SKM-1 treated with dmso at 0.1 percent for 144 hours (cell line): ENCODE measurements at regions not wholly inside any gene's neighbourhood (a gene's known extent, or its start where the extent isn't known, plus 50 kb on each side); places are given as distances from the start of the nearest gene placed in this dataset.
"Not testable (repeated sequence)": the region's sequence is repeated elsewhere in the genome, so short reads cannot be mapped to it uniquely, and the experiment has no call there.

Experiments
- DNase-seq: peaks from one replicate; lab custom pipeline; 2025; ENCODE audit not compliant: unreplicated experiment; lab: John Stamatoyannopoulos, UW

- no peak for DNase-seq
Observed at GRCh38 chr6:132058975-132059374, 107.8 kb upstream of the CCN2 start.

- DNase-seq = no peak
Observed at GRCh38 chr6:132054525-132054924, 103.4 kb upstream of the CCN2 start.

GRCh38 chr6:132053511-132053910, 102.3 kb upstream of the CCN2 start:
- no peak for DNase-seq

- no peak for DNase-seq
Observed at GRCh38 chr6:132052096-132052495, 100.9 kb upstream of the CCN2 start.

GRCh38 chr6:132045877-132046276, 94.7 kb upstream of the CCN2 start:
- no peak for DNase-seq

- DNase-seq = no peak
Observed at GRCh38 chr6:132043148-132043547, 92.0 kb upstream of the CCN2 start.

- DNase-seq = no peak
Observed at GRCh38 chr6:132041706-132042105, 90.5 kb upstream of the CCN2 start.

GRCh38 chr6:132028029-132028428, 76.9 kb upstream of the CCN2 start:
- no peak for DNase-seq

GRCh38 chr6:132025468-132025867, 74.3 kb upstream of the CCN2 start:
- no peak for DNase-seq

- DNase-seq = no peak
Observed at GRCh38 chr6:132023490-132023889, 72.3 kb upstream of the CCN2 start.

GRCh38 chr6:132021552-132022375, 70.6 kb upstream of the CCN2 start:
- no peak for DNase-seq

GRCh38 chr6:132020918-132021317, 69.7 kb upstream of the CCN2 start:
- DNase-seq = not testable (repeated sequence)

- DNase-seq = no peak
Observed at GRCh38 chr6:132020138-132020581, 69.0 kb upstream of the CCN2 start.

GRCh38 chr6:132019586-132019985, 68.4 kb upstream of the CCN2 start:
- DNase-seq = no peak

- no peak for DNase-seq
Observed at GRCh38 chr6:132017942-132018341, 66.8 kb upstream of the CCN2 start.

- DNase-seq = no peak
Observed at GRCh38 chr6:132016396-132016795, 65.2 kb upstream of the CCN2 start.

GRCh38 chr6:132011582-132011981, 60.4 kb upstream of the CCN2 start:
- no peak for DNase-seq

GRCh38 chr6:132009175-132009574, 58.0 kb upstream of the CCN2 start:
- no peak for DNase-seq

- DNase-seq = no peak
Observed at GRCh38 chr6:132007474-132008190, 56.5 kb upstream of the CCN2 start.

- DNase-seq = peak; percentile 82
Observed at GRCh38 chr6:132005178-132005577, 54.0 kb upstream of the CCN2 start.

GRCh38 chr6:132004668-132005067, 53.5 kb upstream of the CCN2 start:
- DNase-seq = no peak

GRCh38 chr6:132003516-132004178, 52.5 kb upstream of the CCN2 start:
- no peak for DNase-seq
